NT2/D1 (cell line): ENCODE measurements at regions not wholly inside any gene's neighbourhood (a gene's known extent, or its start where the extent isn't known, plus 50 kb on each side); places are given as distances from the start of the nearest gene placed in this dataset.

Experiments
- DNase-seq: peaks from one replicate; pipeline ENCODE4 v3.0.0-alpha.2; 2011; ENCODE audit warnings: low read depth, low spot score
- H3K27me3 ChIP-seq: 2 replicates; pipeline ENCODE4 v1.6.0; 2011; ENCODE audit warnings: mild to moderate bottlenecking; ENCODE audit not compliant: insufficient read length, insufficient read depth
- H3K36me3 ChIP-seq: 2 replicates; pipeline ENCODE4 v1.6.1; 2011; ENCODE audit warnings: mild to moderate bottlenecking, low read length, mixed read lengths; ENCODE audit not compliant: insufficient read depth, insufficient read length
- H3K4me1 ChIP-seq: 2 replicates; pipeline ENCODE4 v1.5.1; 2011; ENCODE audit not compliant: insufficient read depth, insufficient read length
- H3K4me3 ChIP-seq: 2 replicates; pipeline ENCODE4 v1.5.1; 2011; ENCODE audit warnings: low read depth; ENCODE audit not compliant: insufficient read length
- H3K9ac ChIP-seq: 2 replicates; pipeline ENCODE4 v1.6.0; 2011; ENCODE audit warnings: low read depth; ENCODE audit not compliant: insufficient read length
- H3K9me3 ChIP-seq: 2 replicates; pipeline ENCODE4 v1.5.1; 2011; ENCODE audit warnings: mild to moderate bottlenecking, low read length; ENCODE audit not compliant: insufficient read depth
- SUZ12 ChIP-seq: IDR thresholded peaks from 2 replicates; pipeline ENCODE4 v1.6.1; 2011; ENCODE audit not compliant: insufficient read length, insufficient read depth; ENCODE audit errors: extremely low read depth
- YY1 ChIP-seq: IDR thresholded peaks from 2 replicates; pipeline ENCODE4 v1.6.1; 2011; ENCODE audit not compliant: insufficient read length, insufficient read depth
- ZNF274 ChIP-seq: IDR thresholded peaks from 2 replicates; pipeline ENCODE4 v1.6.1; 2011; ENCODE audit warnings: mild to moderate bottlenecking, low read depth, low read length

GRCh38 chr2:67082813-67083212 lies 314.3 kb upstream of the ETAA1 start:
- TF ChIP-seq SUZ12: no peak
- no peak for TF ChIP-seq YY1
- no peak for TF ChIP-seq ZNF274
- no peaks in the 10 kb centered on the region for H3K27me3 ChIP-seq

GRCh38 chr2:67083951-67084350 lies 313.2 kb upstream of the ETAA1 start:
- H3K36me3 ChIP-seq: no peaks in the 10 kb centered on the region
- no peaks in the 10 kb centered on the region for H3K9me3 ChIP-seq
- no peaks in the 10 kb centered on the region for H3K27me3 ChIP-seq
- TF ChIP-seq SUZ12 (no peak), ZNF274 (no peak), YY1 (no peak)
- no peak overlapping the region for H3K9ac ChIP-seq
- H3K4me1 ChIP-seq: no peaks in the 10 kb centered on the region
- no peak for DNase-seq
- no peak overlapping the region for H3K4me3 ChIP-seq

More at GRCh38 chr2:67082813-67083212, 314.3 kb upstream of the ETAA1 start:
- no peak overlapping the region for H3K9ac ChIP-seq
- no peaks in the 10 kb centered on the region for H3K36me3 ChIP-seq
- H3K4me1 ChIP-seq: no peaks in the 10 kb centered on the region
- H3K4me3 ChIP-seq: no peak overlapping the region
- no peak for DNase-seq
- no peaks in the 10 kb centered on the region for H3K9me3 ChIP-seq

DNA sequence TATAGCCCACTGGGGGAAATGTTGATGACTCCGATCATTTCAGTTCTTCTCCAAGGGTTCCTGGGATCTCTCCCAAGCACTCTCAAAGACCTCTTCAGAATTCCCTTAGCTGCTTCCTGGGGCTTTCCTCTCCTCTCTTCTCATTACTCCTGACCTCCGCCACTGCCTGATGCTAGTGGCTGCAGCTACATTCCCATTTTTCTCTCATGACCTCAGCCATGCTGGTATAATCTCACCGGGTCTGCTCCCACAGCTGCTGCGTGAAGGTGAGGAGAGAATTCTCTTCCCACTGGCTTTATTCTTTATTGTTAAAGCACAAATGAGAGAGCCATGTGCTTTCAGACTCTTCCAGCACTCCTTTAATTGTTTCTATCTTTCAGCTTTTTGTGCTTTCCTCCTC lies 312.0 kb upstream of the ETAA1 start:
- Histone ChIP-seq H3K4me3 (no peak overlapping the region), H3K27me3 (no peaks in the 10 kb centered on the region), H3K9me3 (no peaks in the 10 kb centered on the region), H3K9ac (no peak overlapping the region), H3K36me3 (no peaks in the 10 kb centered on the region), H3K4me1 (no peaks in the 10 kb centered on the region)
- DNase-seq: no peak
- TF ChIP-seq ZNF274 (no peak), YY1 (no peak), SUZ12 (no peak)

DNA sequence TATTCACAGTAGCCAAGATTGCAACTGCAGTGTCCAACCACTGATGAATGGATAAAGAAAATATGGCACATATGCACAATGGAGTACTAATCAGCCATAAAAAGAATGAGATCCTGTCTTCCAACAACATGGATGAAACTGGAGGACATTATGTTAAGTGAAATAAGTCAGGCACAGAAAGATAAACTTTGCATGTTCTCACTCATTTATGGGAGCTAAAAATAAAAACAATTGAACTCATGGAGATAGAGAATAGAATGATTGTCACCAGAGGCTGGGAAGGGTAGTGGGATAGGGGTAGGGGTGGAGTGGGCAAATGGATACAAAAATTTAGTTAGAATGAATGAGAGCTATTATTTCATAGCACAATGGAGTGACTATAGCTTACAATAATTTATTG lies 305.5 kb upstream of the ETAA1 start:
- H3K27me3 ChIP-seq: no peaks in the 10 kb centered on the region
- DNase-seq: no peak
- H3K4me1 ChIP-seq: no peaks in the 10 kb centered on the region
- no peaks in the 10 kb centered on the region for H3K9me3 ChIP-seq
- H3K9ac ChIP-seq: no peak overlapping the region
- TF ChIP-seq ZNF274: no peak
- no peak for TF ChIP-seq YY1
- TF ChIP-seq SUZ12: no peak
- no peak overlapping the region for H3K4me3 ChIP-seq
- H3K36me3 ChIP-seq: no peaks in the 10 kb centered on the region

DNA sequence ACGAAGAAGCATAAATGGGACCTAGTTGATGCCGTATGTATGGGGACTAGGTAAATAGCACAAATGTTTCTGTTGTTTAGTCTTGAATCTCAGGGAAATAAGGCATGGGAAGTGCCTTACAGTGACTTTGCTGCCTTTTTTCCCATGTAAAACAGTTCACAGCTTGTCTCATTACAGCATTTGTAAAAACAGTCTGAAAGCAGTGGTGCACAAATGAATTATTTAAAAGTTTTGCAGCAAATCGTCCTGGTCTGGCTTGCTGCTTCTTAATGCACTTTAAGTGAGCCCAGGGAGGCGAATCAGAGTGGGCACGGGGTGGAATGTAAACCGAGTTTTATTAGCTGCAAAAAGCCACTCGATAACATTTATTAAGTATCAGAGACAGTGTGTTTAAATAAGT lies 302.0 kb upstream of the ETAA1 start:
- Histone ChIP-seq H3K4me3 (no peak overlapping the region), H3K27me3 (no peaks in the 10 kb centered on the region), H3K36me3 (no peaks in the 10 kb centered on the region), H3K9me3 (no peaks in the 10 kb centered on the region), H3K9ac (no peak overlapping the region), H3K4me1 (no peaks in the 10 kb centered on the region)
- DNase-seq: no peak
- no peak for TF ChIP-seq YY1
- TF ChIP-seq ZNF274: no peak
- no peak for TF ChIP-seq SUZ12

DNA sequence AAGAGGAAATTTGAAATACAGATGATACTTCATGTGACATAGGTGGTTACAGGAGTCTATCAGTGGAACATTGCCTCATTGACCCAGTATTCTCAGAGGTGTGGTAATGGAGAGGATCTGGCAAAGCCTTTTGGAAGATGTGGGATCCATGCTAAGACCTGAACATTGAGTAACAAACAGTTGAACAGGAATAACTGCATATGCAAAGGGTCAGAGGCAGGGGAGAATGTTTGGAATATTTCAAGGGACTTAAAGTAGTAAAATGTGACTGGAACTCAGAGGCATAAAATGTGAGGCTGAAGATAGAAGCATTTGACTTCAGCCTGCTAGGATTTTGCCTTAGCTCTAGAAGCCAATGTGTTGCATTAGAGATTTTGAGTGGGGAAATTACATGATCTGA lies 300.2 kb upstream of the ETAA1 start:
- no peak for TF ChIP-seq SUZ12
- TF ChIP-seq ZNF274: no peak
- TF ChIP-seq YY1: no peak
- Histone ChIP-seq H3K9me3 (no peaks in the 10 kb centered on the region), H3K36me3 (no peaks in the 10 kb centered on the region), H3K27me3 (no peaks in the 10 kb centered on the region), H3K9ac (no peak overlapping the region), H3K4me3 (no peak overlapping the region), H3K4me1 (no peaks in the 10 kb centered on the region)
- no peak for DNase-seq

GRCh38 chr2:67103157-67103556 lies 294.0 kb upstream of the ETAA1 start:
- no peak for DNase-seq
- Histone ChIP-seq H3K27me3 (no peaks in the 10 kb centered on the region), H3K9me3 (no peaks in the 10 kb centered on the region), H3K4me3 (no peak overlapping the region), H3K4me1 (no peaks in the 10 kb centered on the region), H3K9ac (no peak overlapping the region), H3K36me3 (no peaks in the 10 kb centered on the region)
- no peak for TF ChIP-seq SUZ12

DNA sequence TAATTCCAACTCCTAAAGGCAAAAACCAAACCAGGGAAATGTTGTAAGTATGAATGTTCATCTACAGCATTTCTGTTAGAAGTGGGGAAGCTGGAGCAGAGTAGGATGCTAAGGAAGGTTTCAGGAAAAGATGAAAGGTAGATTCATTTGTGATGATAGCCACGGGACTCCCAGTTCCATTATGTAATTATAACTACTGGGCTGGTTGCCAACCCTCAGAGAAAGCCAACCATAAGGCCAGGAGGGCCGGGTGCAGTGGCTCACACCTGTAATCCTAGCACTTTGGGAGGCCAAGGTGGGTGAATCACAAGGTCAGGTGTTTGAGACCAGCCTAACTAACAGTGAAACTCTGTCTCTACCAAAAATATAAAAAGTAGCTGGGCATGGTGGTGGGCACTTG lies 288.9 kb upstream of the ETAA1 start:
- Histone ChIP-seq H3K4me1 (no peaks in the 10 kb centered on the region), H3K4me3 (no peak overlapping the region), H3K27me3 (no peaks in the 10 kb centered on the region), H3K36me3 (no peaks in the 10 kb centered on the region), H3K9ac (no peak overlapping the region), H3K9me3 (no peaks in the 10 kb centered on the region)
- no peak for TF ChIP-seq SUZ12
- DNase-seq: no peak
